Ishikawa (cell line): ENCODE measurements at regions not wholly inside any gene's neighbourhood (a gene's known extent, or its start where the extent isn't known, plus 50 kb on each side); places are given as distances from the start of the nearest gene placed in this dataset.

Source experiments
- CEBPB ChIP-seq: IDR thresholded peaks from 2 replicates; pipeline ENCODE4 v1.6.1; 2012
- CREB1 ChIP-seq: IDR thresholded peaks from 2 replicates; pipeline ENCODE4 v1.6.1; 2012; ENCODE audit warnings: low read depth
- EGR1 ChIP-seq: IDR thresholded peaks from 2 replicates; pipeline ENCODE4 v1.6.1; 2012
- EP300 ChIP-seq: IDR thresholded peaks from 2 replicates; pipeline ENCODE4 v1.6.1; 2012; ENCODE audit warnings: borderline replicate concordance
- FOXM1 ChIP-seq: IDR thresholded peaks from 2 replicates; pipeline ENCODE4 v1.6.1; 2012; ENCODE audit warnings: low read depth, borderline replicate concordance
- NFIC ChIP-seq: IDR thresholded peaks from 2 replicates; pipeline ENCODE4 v1.6.1; 2012
- RAD21 ChIP-seq: IDR thresholded peaks from 2 replicates; pipeline ENCODE4 v1.6.1; 2012; ENCODE audit warnings: low read depth
- TAF1 ChIP-seq: IDR thresholded peaks from 2 replicates; pipeline ENCODE4 v1.6.1; 2012; ENCODE audit warnings: low read depth, mild to moderate bottlenecking
- TCF12 ChIP-seq: IDR thresholded peaks from 2 replicates; pipeline ENCODE4 v1.6.1; 2012; ENCODE audit warnings: low read depth
- TEAD4 ChIP-seq: IDR thresholded peaks from 2 replicates; pipeline ENCODE4 v1.6.1; 2012
- YY1 ChIP-seq: IDR thresholded peaks from 2 replicates; pipeline ENCODE4 v1.6.1; 2012; ENCODE audit warnings: low read depth
- ZBTB7A ChIP-seq: IDR thresholded peaks from 2 replicates; pipeline ENCODE4 v1.6.1; 2012; ENCODE audit warnings: low read depth
- TF ChIP-seq, protein P1 (sequence below): IDR thresholded peaks from 2 replicates; pipeline ENCODE4 v1.6.1; 2012
- TF ChIP-seq, protein P2 (sequence below): IDR thresholded peaks from 2 replicates; pipeline ENCODE4 v1.6.1; 2012
- TF ChIP-seq, protein P3 (sequence below): IDR thresholded peaks from 2 replicates; pipeline ENCODE4 v1.6.1; 2012; ENCODE audit warnings: low read depth, mild to moderate bottlenecking

DNA sequence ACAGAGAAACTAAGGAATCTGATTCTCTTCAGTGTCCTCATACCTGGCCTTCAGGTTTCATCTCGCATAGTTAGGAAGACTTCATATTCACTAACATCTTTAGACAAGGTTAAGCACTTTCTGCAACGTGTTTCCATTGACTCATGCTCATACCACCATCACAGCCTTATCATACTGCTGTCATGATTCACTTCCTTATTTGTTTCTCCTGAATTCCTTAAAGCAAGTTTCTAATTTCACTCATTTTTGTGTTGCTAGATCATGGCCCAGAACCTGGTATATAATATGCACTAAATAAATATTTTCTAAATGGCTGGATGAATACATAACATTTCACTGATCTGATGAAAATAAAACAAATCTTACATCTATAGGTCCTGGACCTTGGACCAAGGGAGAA, 472.9 kb downstream of the PRELID2 start:
- TF ChIP-seq CEBPB: no peak
- no peak for TF ChIP-seq FOXM1
- TF ChIP-seq, protein P1, sequence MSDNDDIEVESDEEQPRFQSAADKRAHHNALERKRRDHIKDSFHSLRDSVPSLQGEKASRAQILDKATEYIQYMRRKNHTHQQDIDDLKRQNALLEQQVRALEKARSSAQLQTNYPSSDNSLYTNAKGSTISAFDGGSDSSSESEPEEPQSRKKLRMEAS: no peak
- TF ChIP-seq CREB1: no peak
- no peak for TF ChIP-seq EGR1
- TF ChIP-seq EP300: no peak
- no peak for TF ChIP-seq TEAD4
- no peak for TF ChIP-seq RAD21

DNA sequence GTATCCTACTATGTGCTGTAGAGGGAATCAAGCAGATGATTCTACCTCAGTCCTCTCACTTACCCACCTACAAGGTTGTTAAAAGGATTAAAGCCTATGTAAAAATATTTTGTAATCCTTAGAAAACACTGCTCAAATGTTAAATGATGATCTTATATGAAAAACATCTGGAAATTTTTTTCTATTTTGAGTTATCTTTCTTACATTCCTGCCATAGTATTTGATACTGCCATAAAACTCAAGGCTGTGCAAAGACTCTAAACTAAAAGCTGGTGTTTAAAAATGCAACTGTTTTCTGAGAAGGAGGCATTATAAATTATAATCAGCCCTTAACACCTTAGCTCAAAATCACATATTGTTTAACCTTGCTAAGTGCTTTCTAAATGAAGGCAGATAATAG, 474.2 kb downstream of the PRELID2 start:
- TF ChIP-seq TEAD4 (no peak), EP300 (no peak), CREB1 (no peak), RAD21 (no peak), NFIC (no peak), FOXM1 (no peak), TAF1 (no peak), TCF12 (no peak)
- TF ChIP-seq, protein P1: no peak

DNA sequence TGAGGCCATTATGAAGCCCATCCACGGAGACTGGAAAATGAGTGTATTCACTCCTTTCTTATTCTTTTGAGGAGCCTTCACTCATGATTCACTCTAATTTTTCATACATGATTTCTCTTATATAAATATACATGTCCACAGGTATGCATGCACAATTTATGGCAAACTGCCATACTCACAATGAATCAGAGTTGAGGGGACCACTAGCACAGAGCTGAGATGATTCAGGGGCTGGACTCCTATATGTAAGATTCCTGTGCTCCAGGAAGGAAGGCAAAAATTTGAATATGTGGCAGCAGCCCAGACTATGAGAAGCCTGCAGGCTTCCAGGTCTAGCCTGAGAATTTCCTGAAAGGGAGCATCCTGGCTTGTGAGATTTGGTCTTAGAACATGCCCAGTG, 484.6 kb downstream of the PRELID2 start:
- TF ChIP-seq RAD21 (no peak), ZBTB7A (no peak), TAF1 (no peak), NFIC (no peak), EP300 (no peak), TEAD4 (no peak), CREB1 (no peak), YY1 (no peak), FOXM1 (no peak), TCF12 (no peak), EGR1 (no peak), CEBPB (no peak)
- TF ChIP-seq, protein P2, sequence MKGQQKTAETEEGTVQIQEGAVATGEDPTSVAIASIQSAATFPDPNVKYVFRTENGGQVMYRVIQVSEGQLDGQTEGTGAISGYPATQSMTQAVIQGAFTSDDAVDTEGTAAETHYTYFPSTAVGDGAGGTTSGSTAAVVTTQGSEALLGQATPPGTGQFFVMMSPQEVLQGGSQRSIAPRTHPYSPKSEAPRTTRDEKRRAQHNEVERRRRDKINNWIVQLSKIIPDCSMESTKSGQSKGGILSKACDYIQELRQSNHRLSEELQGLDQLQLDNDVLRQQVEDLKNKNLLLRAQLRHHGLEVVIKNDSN: no peak
- TF ChIP-seq, protein P3, sequence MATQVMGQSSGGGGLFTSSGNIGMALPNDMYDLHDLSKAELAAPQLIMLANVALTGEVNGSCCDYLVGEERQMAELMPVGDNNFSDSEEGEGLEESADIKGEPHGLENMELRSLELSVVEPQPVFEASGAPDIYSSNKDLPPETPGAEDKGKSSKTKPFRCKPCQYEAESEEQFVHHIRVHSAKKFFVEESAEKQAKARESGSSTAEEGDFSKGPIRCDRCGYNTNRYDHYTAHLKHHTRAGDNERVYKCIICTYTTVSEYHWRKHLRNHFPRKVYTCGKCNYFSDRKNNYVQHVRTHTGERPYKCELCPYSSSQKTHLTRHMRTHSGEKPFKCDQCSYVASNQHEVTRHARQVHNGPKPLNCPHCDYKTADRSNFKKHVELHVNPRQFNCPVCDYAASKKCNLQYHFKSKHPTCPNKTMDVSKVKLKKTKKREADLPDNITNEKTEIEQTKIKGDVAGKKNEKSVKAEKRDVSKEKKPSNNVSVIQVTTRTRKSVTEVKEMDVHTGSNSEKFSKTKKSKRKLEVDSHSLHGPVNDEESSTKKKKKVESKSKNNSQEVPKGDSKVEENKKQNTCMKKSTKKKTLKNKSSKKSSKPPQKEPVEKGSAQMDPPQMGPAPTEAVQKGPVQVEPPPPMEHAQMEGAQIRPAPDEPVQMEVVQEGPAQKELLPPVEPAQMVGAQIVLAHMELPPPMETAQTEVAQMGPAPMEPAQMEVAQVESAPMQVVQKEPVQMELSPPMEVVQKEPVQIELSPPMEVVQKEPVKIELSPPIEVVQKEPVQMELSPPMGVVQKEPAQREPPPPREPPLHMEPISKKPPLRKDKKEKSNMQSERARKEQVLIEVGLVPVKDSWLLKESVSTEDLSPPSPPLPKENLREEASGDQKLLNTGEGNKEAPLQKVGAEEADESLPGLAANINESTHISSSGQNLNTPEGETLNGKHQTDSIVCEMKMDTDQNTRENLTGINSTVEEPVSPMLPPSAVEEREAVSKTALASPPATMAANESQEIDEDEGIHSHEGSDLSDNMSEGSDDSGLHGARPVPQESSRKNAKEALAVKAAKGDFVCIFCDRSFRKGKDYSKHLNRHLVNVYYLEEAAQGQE: no peak

DNA sequence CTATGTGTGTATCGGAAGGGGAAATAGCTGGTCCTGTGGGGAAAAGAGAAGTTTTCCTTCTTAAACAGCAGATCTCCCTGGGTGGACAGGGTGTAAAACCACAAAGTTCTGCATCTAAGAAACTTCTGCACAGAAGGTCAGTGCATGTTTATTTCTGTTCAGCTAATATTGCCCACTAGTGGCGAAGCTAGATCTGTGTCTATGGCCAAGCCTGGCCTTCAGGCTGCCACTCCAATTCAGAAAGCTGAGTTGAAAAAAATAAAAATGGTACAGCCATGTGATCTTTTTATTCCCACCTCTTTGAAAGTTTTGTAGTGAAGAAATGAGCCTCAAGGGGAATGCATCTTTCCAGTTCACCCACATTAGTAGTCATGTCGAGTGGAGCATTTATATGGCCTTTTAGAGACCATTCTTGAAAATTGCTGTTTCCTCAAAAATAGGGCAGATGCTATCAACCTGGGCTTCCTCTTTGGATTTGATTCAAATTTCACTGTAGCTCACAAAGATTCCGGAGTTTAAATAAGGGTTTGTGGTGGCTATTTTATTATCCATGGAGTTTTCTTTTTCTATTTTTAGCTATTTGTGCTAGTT, 488.0 kb downstream of the PRELID2 start:
- TF ChIP-seq RAD21: peak; percentile 52; the same call in 1 of the 2 replicates
- TF ChIP-seq YY1: no peak

DNA sequence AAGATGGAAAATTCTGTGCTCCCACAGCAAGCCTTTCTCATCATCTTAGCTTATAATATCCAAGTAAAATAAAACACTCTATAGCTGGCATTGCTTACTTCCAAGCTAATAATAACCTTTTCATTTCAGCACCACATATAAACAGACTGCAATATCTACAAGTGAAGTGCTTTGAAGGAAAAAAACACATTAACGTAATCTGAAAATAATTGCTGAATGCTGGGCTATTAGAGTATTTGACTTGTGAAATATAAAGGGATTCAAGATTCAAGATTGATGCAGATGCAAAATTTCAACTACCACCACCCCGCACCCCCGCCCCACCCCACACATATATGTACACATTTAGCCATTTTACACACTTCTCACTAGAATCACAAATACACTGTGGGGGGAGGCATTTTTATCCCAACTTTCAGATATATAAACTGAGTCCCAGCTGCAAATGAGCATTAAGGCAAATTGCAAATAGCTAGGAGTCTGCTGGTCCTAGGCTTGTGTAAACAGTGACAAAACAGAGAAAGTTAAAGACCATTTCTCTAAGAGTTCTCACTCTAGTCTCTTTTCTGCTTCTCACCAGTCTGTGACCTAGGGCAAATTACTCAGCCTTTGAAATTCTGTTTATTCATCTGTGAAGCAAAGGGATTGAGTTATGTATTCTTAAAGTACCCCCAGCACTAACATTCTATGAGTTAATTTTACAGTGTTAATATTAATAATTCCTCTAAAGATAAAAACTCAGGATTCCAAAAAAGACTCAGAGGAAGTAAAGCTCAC, 489.4 kb downstream of the PRELID2 start:
- TF ChIP-seq, protein P1: no peak
- TF ChIP-seq NFIC (no peak), RAD21 (no peak), TEAD4 (no peak), CEBPB (no peak), ZBTB7A (no peak), EP300 (no peak), TCF12 (no peak), YY1 (no peak), EGR1 (no peak), TAF1 (no peak)
- TF ChIP-seq, protein P3: no peak

DNA sequence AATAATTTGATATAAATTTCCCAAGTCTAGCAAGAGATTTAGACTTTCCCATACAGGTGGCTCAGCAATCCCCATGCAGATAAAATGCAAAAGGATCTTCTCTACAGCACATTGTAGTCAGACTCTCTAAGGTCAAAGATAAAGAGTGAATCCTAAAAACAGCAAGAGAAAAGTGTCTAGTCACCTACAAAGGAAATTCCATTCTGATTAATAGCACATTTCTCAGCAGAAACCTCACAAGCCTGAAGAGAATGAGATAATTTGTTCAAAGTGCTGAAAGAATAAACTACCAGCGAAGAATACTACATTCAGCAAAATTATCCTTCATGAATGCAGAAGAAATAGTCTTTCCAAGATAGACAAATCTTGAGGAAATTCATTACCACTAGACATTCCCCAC, 493.3 kb downstream of the PRELID2 start:
- TF ChIP-seq, protein P3: no peak
- TF ChIP-seq ZBTB7A (no peak), TEAD4 (no peak), CEBPB (no peak)
- TF ChIP-seq, protein P2: no peak
